CD14-positive monocyte (primary cell): ENCODE measurements at regions not wholly inside any gene's neighbourhood (a gene's known extent, or its start where the extent isn't known, plus 50 kb on each side); places are given as distances from the start of the nearest gene placed in this dataset.

Experiments used
- DNase-seq, 3 donors: peaks; one replicate each; pipeline ENCODE4 v3.0.0-alpha.2; 2011 to 2022
- H2AFZ ChIP-seq: 2 replicates; pipeline ENCODE4 v1.6.0; 2012; ENCODE audit warnings: mild to moderate bottlenecking, low read depth, low read length, inconsistent platforms; ENCODE audit not compliant: insufficient read depth, poor library complexity, severe bottlenecking
- H3K27ac ChIP-seq, 2 donors: 1 replicate in 1 of 2; 2 replicates in 1 of 2; pipeline ENCODE4 v1.5.1; 2012 to 2013; ENCODE audit warnings: low read length in 2 of 2, control low read depth in 1 of 2, inconsistent platforms in 1 of 2, low read depth in 1 of 2, mild to moderate bottlenecking in 1 of 2
- H3K27me3 ChIP-seq, 2 donors: one replicate each; pipeline versions ENCODE4 v1.6.0 to v1.6.1; 2011 to 2013; ENCODE audit warnings: low read length in 2 of 2; ENCODE audit not compliant: control insufficient read depth in 2 of 2, insufficient read depth in 2 of 2
- H3K36me3 ChIP-seq, 2 donors: replicated peaks in 1 of 2; 1 replicate in 1 of 2; 2 replicates in 1 of 2; pipeline versions ENCODE4 v1.5.1 to v1.6.1; 2012 to 2013; ENCODE audit warnings: low read length in 2 of 2, control low read depth in 1 of 2, inconsistent platforms in 1 of 2, mild to moderate bottlenecking in 1 of 2; ENCODE audit not compliant: insufficient read depth in 2 of 2, control insufficient read depth in 1 of 2
- H3K4me1 ChIP-seq, 2 donors: 1 replicate in 1 of 2; 2 replicates in 1 of 2; pipeline versions ENCODE4 v1.5.1 to v1.6.1; 2012 to 2013; ENCODE audit warnings: low read length in 2 of 2, control low read depth in 1 of 2, inconsistent platforms in 1 of 2, mild to moderate bottlenecking in 1 of 2, moderate library complexity in 1 of 2; ENCODE audit not compliant: insufficient read depth in 2 of 2, control insufficient read depth in 1 of 2
- H3K4me2 ChIP-seq: replicated peaks from 2 replicates; pipeline ENCODE3; 2012; ENCODE audit warnings: low read length, moderate library complexity, mild to moderate bottlenecking; ENCODE audit not compliant: poor library complexity, severe bottlenecking; ENCODE audit errors: extremely low read depth
- H3K4me3 ChIP-seq, 3 experiments: fragments of 200-600 bp in 1 of 3; sonication (generic) in 1 of 3; replicated peaks in 1 of 3; 1 replicate in 2 of 3; 2 replicates in 1 of 3; pipeline ENCODE4 v1.5.1; 2011 to 2013; ENCODE audit warnings: low read length in 3 of 3, mild to moderate bottlenecking in 3 of 3, control low read depth in 2 of 3, low read depth in 2 of 3, inconsistent platforms in 1 of 3, moderate library complexity in 1 of 3
- H3K79me2 ChIP-seq: 2 replicates; pipeline ENCODE4 v1.6.0; 2012; ENCODE audit warnings: mild to moderate bottlenecking, control low read depth, inconsistent platforms, low read length, moderate library complexity; ENCODE audit not compliant: insufficient read depth
- H3K9ac ChIP-seq: 2 replicates; pipeline ENCODE4 v1.6.0; 2017; ENCODE audit warnings: low read length, mild to moderate bottlenecking; ENCODE audit not compliant: insufficient read depth, poor library complexity, severe bottlenecking
- H3K9me3 ChIP-seq, 2 donors: replicated peaks in 1 of 2; 1 replicate in 1 of 2; 2 replicates in 1 of 2; pipeline versions ENCODE4 v1.5.1 to v1.6.1; 2012 to 2013; ENCODE audit warnings: low read length in 2 of 2, control low read depth in 1 of 2; ENCODE audit not compliant: control insufficient read depth in 1 of 2, insufficient read depth in 1 of 2
- H4K20me1 ChIP-seq: 2 replicates; pipeline ENCODE4 v1.6.0; 2012; ENCODE audit warnings: mild to moderate bottlenecking, low read length, control low read depth, moderate library complexity; ENCODE audit not compliant: insufficient read depth
- H3K27ac Mint-ChIP-seq, 7 donors: one replicate each; pipeline ENCODE4 v1.8.0; 2020; ENCODE audit warnings: mild to moderate bottlenecking in 7 of 7, mixed read lengths in 7 of 7, moderate library complexity in 6 of 7, inconsistent platforms in 2 of 7
- H3K27me3 Mint-ChIP-seq, 3 donors: one replicate each; pipeline ENCODE4 v1.8.0; 2021 to 2022; ENCODE audit warnings: low read depth in 3 of 3, mild to moderate bottlenecking in 3 of 3, mixed read lengths in 3 of 3, moderate library complexity in 3 of 3, inconsistent platforms in 1 of 3
- H3K36me3 Mint-ChIP-seq, 2 donors: one replicate each; pipeline ENCODE4 v1.8.0; 2020; ENCODE audit warnings: mixed read lengths in 2 of 2, inconsistent platforms in 1 of 2, mild to moderate bottlenecking in 1 of 2
- H3K4me1 Mint-ChIP-seq: one replicate; pipeline ENCODE4 v1.8.0; 2020; ENCODE audit warnings: mild to moderate bottlenecking, mixed read lengths
- H3K4me3 Mint-ChIP-seq, 2 donors: one replicate each; pipeline ENCODE4 v1.8.0; 2020; ENCODE audit warnings: mild to moderate bottlenecking in 2 of 2, mixed read lengths in 2 of 2, moderate library complexity in 1 of 2
- H3K9me3 Mint-ChIP-seq, 7 donors: one replicate each; pipeline ENCODE4 v1.8.0; 2020 to 2022; ENCODE audit warnings: mixed read lengths in 7 of 7, mild to moderate bottlenecking in 6 of 7, moderate library complexity in 6 of 7, inconsistent platforms in 2 of 7
- CTCF ChIP-seq: fragments of 200-600 bp; IDR thresholded peaks from one replicate; pipeline ENCODE4 v1.8.0; 2022; ENCODE audit warnings: antibody characterized with exemption, mild to moderate bottlenecking
- WGBS: methylation state at CpG from one replicate; pipeline ENCODE4 v1.1.5; 2013; ENCODE audit warnings: missing lambda C conversion rate; ENCODE audit not compliant: insufficient coverage; 5-methylcytosine and 5-hydroxymethylcytosine counted together
- intact Hi-C, 2 donors: fragments of 100-400 bp; cut with micrococcal nuclease; formaldehyde crosslinking; loops; one replicate each; pipeline versions ENCODE4 v1.15.0 to v1.15.1; 2023

DNA sequence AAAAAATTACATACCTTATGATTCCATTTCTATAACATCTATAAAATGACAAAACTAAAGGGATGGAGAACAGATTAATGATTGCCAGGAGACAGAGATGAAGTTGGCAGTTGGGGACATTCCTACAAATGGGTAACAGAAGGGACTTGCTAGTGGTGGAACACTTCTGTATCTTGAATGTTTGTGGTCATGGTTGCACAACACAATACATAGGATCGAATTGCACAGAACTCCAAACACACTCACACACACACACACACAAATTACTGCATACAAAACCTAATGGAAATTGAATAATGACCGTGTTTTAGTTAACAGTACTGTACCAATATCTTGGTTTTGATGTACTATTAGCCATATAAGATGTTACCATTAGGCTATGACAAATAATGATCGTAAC is 330.7 kb upstream of the POU5F2 start:
- Mint-ChIP-seq H3K4me1 (no peaks in the 10 kb centered on the region), H3K36me3 (peaks cover 13 to 16% of the 10 kb centered on the region in 2 donors), H3K27me3 (no peaks in the 10 kb centered on the region), H3K27ac (no peak overlapping the region), H3K9me3 (peaks cover 5 to 15% (median 13%) of the 10 kb centered on the region in 7 donors), H3K4me3 (no peak overlapping the region)
- no peak overlapping the region for H3K4me2 ChIP-seq
- H3K9me3 ChIP-seq = peaks cover 8 to 13% of the 10 kb centered on the region in 2 donors
- H3K79me2 ChIP-seq = peaks cover 24% of the 10 kb centered on the region
- H3K9ac ChIP-seq = no peak overlapping the region
- no peaks in the 10 kb centered on the region for H3K36me3 ChIP-seq
- no peak overlapping the region for H3K4me3 ChIP-seq
- no peak for DNase-seq
- H2AFZ ChIP-seq = no peak overlapping the region
- intact Hi-C loops = no loop called here
- TF ChIP-seq CTCF = no peak
- no peak overlapping the region for H3K27ac ChIP-seq
- no CpG with 5 or more reads among the region's 3 CpGs for WGBS
- H3K4me1 ChIP-seq = no peaks in the 10 kb centered on the region
- H3K27me3 ChIP-seq = no peaks in the 10 kb centered on the region
- H4K20me1 ChIP-seq = no peaks in the 10 kb centered on the region

DNA sequence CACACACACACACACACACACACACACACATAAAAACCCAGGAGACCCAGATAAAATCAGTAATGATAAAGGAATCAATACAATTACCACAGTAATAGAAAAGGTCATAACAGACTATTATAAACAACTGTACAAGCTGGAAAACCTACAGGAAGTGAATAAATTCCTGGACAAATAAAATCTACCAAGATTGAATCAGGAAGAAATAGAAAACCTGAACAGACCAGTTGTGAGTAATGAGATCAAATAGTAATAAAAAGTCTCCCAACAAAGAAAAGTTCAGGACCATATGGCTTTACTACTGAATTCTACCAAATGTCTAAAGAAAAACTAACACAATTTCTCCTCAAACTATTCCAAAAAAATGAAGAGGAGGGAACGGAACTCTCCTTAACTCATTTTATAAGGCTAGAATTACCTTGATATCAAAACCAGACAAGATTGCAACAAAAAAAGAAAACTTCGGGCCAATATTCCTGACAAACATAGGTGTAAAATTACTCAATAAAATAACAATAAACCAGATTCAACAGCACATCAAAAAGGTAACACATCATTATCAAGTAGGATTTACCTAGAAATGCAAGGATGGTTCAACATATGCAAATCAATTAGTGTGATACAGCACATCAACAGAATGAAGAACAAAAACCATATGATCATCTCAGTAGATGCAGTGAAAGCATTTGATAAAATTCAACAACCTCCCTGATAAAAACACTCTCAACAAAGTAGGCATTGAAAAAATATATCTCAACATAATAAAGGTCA is 325.2 kb upstream of the POU5F2 start:
- H3K4me3 ChIP-seq = no peak overlapping the region
- no peak for DNase-seq
- no peaks in the 10 kb centered on the region for H4K20me1 ChIP-seq
- no peak overlapping the region for H3K9ac ChIP-seq
- no peak overlapping the region for H3K27ac ChIP-seq
- Mint-ChIP-seq H3K9me3 (peaks cover 44 to 57% (median 46%) of the 10 kb centered on the region in 7 donors), H3K36me3 (peaks cover 17 to 36% of the 10 kb centered on the region in 2 donors), H3K4me1 (no peaks in the 10 kb centered on the region), H3K27ac (no peak overlapping the region), H3K27me3 (no peaks in the 10 kb centered on the region), H3K4me3 (no peak overlapping the region)
- no peaks in the 10 kb centered on the region for H3K36me3 ChIP-seq
- H3K79me2 ChIP-seq = peaks cover 66% of the 10 kb centered on the region
- H3K27me3 ChIP-seq = no peaks in the 10 kb centered on the region
- H3K9me3 ChIP-seq = peaks cover 33 to 51% of the 10 kb centered on the region in 2 donors
- H3K4me1 ChIP-seq = no peaks in the 10 kb centered on the region
- TF ChIP-seq CTCF = no peak
- WGBS = no CpG with 5 or more reads among the region's 2 CpGs
- intact Hi-C loops = no loop called here
- H2AFZ ChIP-seq = no peak overlapping the region
- no peak overlapping the region for H3K4me2 ChIP-seq
